Sigmoid colon (tissue), 4 donors: ENCODE measurements at regions not wholly inside any gene's neighbourhood (a gene's known extent, or its start where the extent isn't known, plus 50 kb on each side); places are given as distances from the start of the nearest gene placed in this dataset.

ENCODE experiments used
- CTCF ChIP-seq, 4 experiments: fragments of 450-650 bp in 3 of 4; fragments of 200-600 bp in 1 of 4; IDR thresholded peaks; one replicate each; pipeline ENCODE4 v1.5.1; 2016 to 2019; ENCODE audit warnings: antibody characterized with exemption in 4 of 4, mild to moderate bottlenecking in 3 of 4, moderate library complexity in 2 of 4
- EP300 ChIP-seq, 4 donors: sonication (generic); formaldehyde crosslinking; IDR thresholded peaks; one replicate each; pipeline ENCODE4 v1.6.1; 2017; ENCODE audit warnings: antibody characterized with exemption in 4 of 4
- POLR2AphosphoS5 ChIP-seq, 4 donors: sonication (generic); formaldehyde crosslinking; IDR thresholded peaks; one replicate each; pipeline ENCODE4 v1.6.1; 2017; ENCODE audit warnings: antibody characterized with exemption in 4 of 4

- TF ChIP-seq EP300 (IDR thresholded peaks at IDR 0.05) (no peak), POLR2AphosphoS5 (IDR thresholded peaks at IDR 0.05) (no peak), CTCF (IDR thresholded peaks at IDR 0.05) (no peak)
These were observed 80.6 kb upstream of the ZNF366 start for GRCh38 chr5:72587661-72588308.
